K562 (cell line): ENCODE measurements at regions not wholly inside any gene's neighbourhood (a gene's known extent, or its start where the extent isn't known, plus 50 kb on each side); places are given as distances from the start of the nearest gene placed in this dataset.

Experiments used
- ATAC-seq: fragments of 200-7000 bp; cut with Tn5 transposase; 3 replicates; pipeline ENCODE4 v1.9.1; 2020; ENCODE audit warnings: moderate library complexity
- BruUV-seq: library from RNA; stranded (reverse); fragments of 400-500 nt; replicated peaks from 2 replicates; lab custom pipeline; 2021; lab: Mats Ljungman, UMichigan
- CTCF ChIA-PET: fragments of 300-600 bp; formaldehyde crosslinking; extraction: SDS; loops from one replicate; lab custom pipeline; 2021; ENCODE audit warnings: low intra/inter-chr PET ratio; lab: Yijun Ruan, JAX
- POLR2A ChIA-PET: fragments of 300-600, 350-650 bp; sonication (Branson Sonifier 250); formaldehyde crosslinking; extraction: SDS; loops from one replicate; lab custom pipeline; 2021; ENCODE audit warnings: antibody characterized with exemption, inconsistent platforms; lab: Yijun Ruan, JAX
- DNase-seq, 4 experiments: peaks; one replicate each; pipeline versions ENCODE4 v3.0.0 to v3.0.0-alpha.2; 2011 to 2018; ENCODE audit warnings: low spot score in 3 of 4, mixed read lengths in 3 of 4; ENCODE audit errors: extremely low read depth in 1 of 4
- FAIRE-seq: peaks from 2 replicates; lab custom pipeline; 2011; peaks lifted over from hg19 to GRCh38; lab: Jason Lieb, UNC
- H2AFZ ChIP-seq: 2 replicates; pipeline ENCODE4 v1.6.0; 2011; ENCODE audit warnings: low read depth, low read length, control low read depth, inconsistent platforms
- H3K27ac ChIP-seq: fragments of 200-600 bp; 3 replicates; pipeline ENCODE4 v1.8.0; 2011; ENCODE audit warnings: low read depth, mild to moderate bottlenecking, control low read depth, inconsistent platforms, low read length, moderate library complexity, mixed read lengths; ENCODE audit errors: extremely low read depth
- H3K27me3 ChIP-seq, 2 experiments: fragments of 300-600 bp in 1 of 2; 2 replicates in 1 of 2; 3 replicates in 1 of 2; pipeline versions ENCODE4 v1.6.0 to v1.8.0; 2011; ENCODE audit warnings: inconsistent platforms in 2 of 2, low read length in 2 of 2, mild to moderate bottlenecking in 1 of 2, mixed read lengths in 1 of 2, moderate library complexity in 1 of 2; ENCODE audit not compliant: control insufficient read depth in 2 of 2, insufficient read depth in 2 of 2
- H3K36me3 ChIP-seq: fragments of 300-600 bp; 3 replicates; pipeline ENCODE4 v1.8.0; 2011; ENCODE audit warnings: mild to moderate bottlenecking, low read length, inconsistent platforms; ENCODE audit not compliant: control insufficient read depth, insufficient read depth
- H3K4me1 ChIP-seq, 2 experiments: fragments of 200-600 bp in 1 of 2; replicated peaks in 1 of 2; 2 replicates in 1 of 2; 3 replicates in 1 of 2; pipeline versions ENCODE4 v1.5.1 to v1.8.0; 2011; ENCODE audit warnings: inconsistent platforms in 2 of 2, low read length in 2 of 2, mild to moderate bottlenecking in 1 of 2, mixed read lengths in 1 of 2, moderate library complexity in 1 of 2; ENCODE audit not compliant: control insufficient read depth in 2 of 2, insufficient read depth in 2 of 2
- H3K4me2 ChIP-seq: 2 replicates; pipeline ENCODE4 v1.6.1; 2011; ENCODE audit warnings: low read length, control low read depth, inconsistent platforms, mixed read lengths; ENCODE audit not compliant: insufficient read depth
- H3K4me3 ChIP-seq: fragments of 200-600 bp; sonication (generic), shearing (Covaris generic); 2 replicates; pipeline ENCODE4 v1.5.1; 2016; ENCODE audit warnings: control low read depth, inconsistent platforms
- H3K79me2 ChIP-seq: fragments of 200-600 bp; 3 replicates; pipeline ENCODE4 v1.8.0; 2011; ENCODE audit warnings: low read length, inconsistent platforms; ENCODE audit not compliant: control insufficient read depth, insufficient read depth
- H3K9ac ChIP-seq, 2 experiments: 2 replicates each; pipeline versions ENCODE4 v1.6.0 to v1.6.1; 2011; ENCODE audit warnings: low read depth in 2 of 2, low read length in 2 of 2, control low read depth in 1 of 2, inconsistent platforms in 1 of 2, mild to moderate bottlenecking in 1 of 2, mixed read lengths in 1 of 2; ENCODE audit not compliant: insufficient read depth in 1 of 2
- H3K9me1 ChIP-seq: one replicate; pipeline ENCODE4 v1.6.0; 2011; ENCODE audit warnings: inconsistent platforms, mild to moderate bottlenecking, low read length, moderate library complexity; ENCODE audit not compliant: control insufficient read depth, insufficient read depth
- H3K9me3 ChIP-seq: replicated peaks from 2 replicates; pipeline ENCODE4 v1.5.1; 2011; ENCODE audit warnings: low read depth, low read length, inconsistent platforms; ENCODE audit not compliant: control insufficient read depth, insufficient read depth
- H4K20me1 ChIP-seq: replicated peaks from 2 replicates; pipeline ENCODE4 v1.6.1; 2011; ENCODE audit warnings: low read length, inconsistent platforms, mixed read lengths; ENCODE audit not compliant: control insufficient read depth, insufficient read depth
- ATF6 ChIP-seq: sonication (generic); formaldehyde crosslinking; IDR thresholded peaks from 2 replicates; pipeline ENCODE4 v1.4.0; 2020; ENCODE audit warnings: mild to moderate bottlenecking, missing genetic modification reagents
- ETS1 ChIP-seq: conservative IDR thresholded peaks from 2 replicates; pipeline ENCODE4 v1.6.1; 2011; ENCODE audit warnings: low read depth, mild to moderate bottlenecking, low read length; ENCODE audit not compliant: control insufficient read depth
- PURB ChIP-seq: sonication (generic); formaldehyde crosslinking; IDR thresholded peaks from 2 replicates; pipeline ENCODE4 v1.9.0; 2021; ENCODE audit warnings: low read depth, mild to moderate bottlenecking, missing genetic modification reagents
- SREBF2 ChIP-seq: sonication (generic); formaldehyde crosslinking; IDR thresholded peaks from 2 replicates; pipeline ENCODE4 v1.4.0; 2020; ENCODE audit warnings: mild to moderate bottlenecking, missing genetic modification reagents
- ZNF57 ChIP-seq: fragments of 450-650 bp; formaldehyde crosslinking; IDR thresholded peaks from 2 replicates; pipeline ENCODE4 v1.4.0; 2020; ENCODE audit warnings: mild to moderate bottlenecking, moderate library complexity
- whole genome bisulfite sequencing: fragments of 100-300 bp; shearing (Covaris generic); methylation state at CpG from one replicate; pipeline ENCODE4 v1.1.6; 2016; ENCODE audit warnings: low coverage, mixed read lengths; ENCODE audit not compliant: insufficient coverage; ENCODE audit errors: missing lambda C conversion rate; 5-methylcytosine and 5-hydroxymethylcytosine counted together
- in situ Hi-C: fragments of 300-500 bp; cut with MboI; formaldehyde crosslinking; loops from 4 replicates; pipeline ENCODE4 v1.15.0; 2018; ENCODE audit warnings: inconsistent platforms, mixed read lengths
- intact Hi-C: fragments of 100-400 bp; cut with micrococcal nuclease; formaldehyde crosslinking; loops from 2 replicates; pipeline ENCODE4 v1.14.2; 2022
- TF ChIP-seq, protein P1 (sequence below), 2 experiments: fragments of 450-650 bp in 1 of 2; sonication (generic) in 1 of 2; formaldehyde crosslinking in 1 of 2; IDR thresholded peaks; 2 replicates each; pipeline versions ENCODE4 v1.7.1 to v1.9.0; 2016 to 2022; ENCODE audit warnings: inconsistent platforms in 1 of 2, mild to moderate bottlenecking in 1 of 2, missing genetic modification reagents in 1 of 2

DNA sequence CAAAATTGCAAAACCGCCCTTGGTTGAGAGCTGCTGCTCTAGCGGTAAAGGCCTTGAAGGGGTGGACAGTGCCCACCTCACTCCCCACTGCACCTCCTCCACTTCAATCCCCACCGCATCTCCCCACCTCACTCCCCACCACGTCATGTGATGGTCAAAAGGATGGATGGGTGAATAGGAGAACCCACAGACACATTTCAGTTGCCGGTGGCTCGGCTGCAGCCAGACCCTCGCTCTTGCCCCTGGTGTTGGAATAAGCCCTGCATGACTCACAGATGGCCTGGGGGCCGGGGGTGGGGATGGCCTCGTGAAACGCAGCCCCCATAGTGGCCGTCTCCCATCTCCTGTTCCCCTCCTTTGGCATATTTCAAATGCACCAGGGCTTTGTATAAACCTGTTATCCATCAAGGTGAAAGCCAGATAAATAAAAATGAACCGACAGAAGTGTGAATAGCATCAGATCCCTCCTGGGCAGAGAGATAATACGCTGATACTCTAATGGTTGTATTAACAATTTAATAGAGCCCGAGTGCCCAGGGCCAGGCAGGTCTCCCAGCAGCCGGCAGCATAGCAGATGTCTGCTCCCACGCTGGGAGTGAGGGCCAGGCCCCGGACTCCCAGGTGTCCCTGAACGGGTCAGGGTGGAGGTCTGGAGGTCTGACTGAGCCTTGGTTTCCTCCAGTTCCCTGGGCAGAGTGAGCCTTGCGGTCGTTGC is 300.3 kb downstream of the NPHP4 start (continued):
- no peak for TF ChIP-seq ATF6

DNA sequence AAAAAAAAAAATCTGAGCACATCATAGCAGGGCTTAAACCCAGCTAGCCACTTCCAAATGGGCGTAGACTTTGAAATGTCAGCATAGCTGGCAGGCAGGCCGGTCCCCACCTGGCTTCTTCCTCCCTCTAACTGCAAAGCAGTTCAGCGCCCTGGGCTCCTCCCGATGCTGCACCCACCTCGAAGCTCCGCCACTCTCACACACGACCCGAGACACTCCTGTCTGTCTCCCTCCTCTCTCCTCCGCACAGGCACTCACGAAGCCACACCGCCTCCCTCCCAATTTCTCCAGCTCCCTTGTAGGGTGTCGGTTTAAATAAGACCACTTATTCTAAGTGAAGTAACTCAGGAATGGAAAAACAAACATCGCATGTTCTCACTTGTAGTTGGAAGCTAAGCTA is 301.3 kb downstream of the NPHP4 start:
- no peak overlapping the region for H3K4me3 ChIP-seq
- no peak overlapping the region for H3K27ac ChIP-seq
- H2AFZ ChIP-seq, result no peak overlapping the region
- H3K4me2 ChIP-seq, result no peak overlapping the region
- in situ Hi-C loops, result no loop called here
- DNase-seq (no peak), FAIRE-seq (no peak), ATAC-seq (no peak)
- H3K79me2 ChIP-seq, result no peaks in the 10 kb centered on the region
- POLR2A ChIA-PET, result interaction anchor here (0.7 to 0.8 kb wide), 2 partner anchors 17 to 76 kb away, joined by 3 to 4 read pairs; no protein-coding TSS in a partner anchor
- intact Hi-C loops, result no loop called here
- H3K27me3 ChIP-seq, result peaks cover 7 to 25% of the 10 kb centered on the region in 2 experiments; a peak in 3 of 5 replicates
- peaks cover 0 to 6% of the 10 kb centered on the region in 2 experiments; a peak in 1 of 5 replicates for H3K4me1 ChIP-seq
- no peaks in the 10 kb centered on the region; the same call in 1 of the 2 replicates for H4K20me1 ChIP-seq
- WGBS, result under 1% methylated on average over 13 of the region's 13 CpGs
- no peaks in the 10 kb centered on the region for H3K36me3 ChIP-seq
- CTCF ChIA-PET, result no interaction called here
- H3K9me1 ChIP-seq, result no peaks in the 10 kb centered on the region
- H3K9ac ChIP-seq, result no peak overlapping the region
- no peaks in the 10 kb centered on the region for H3K9me3 ChIP-seq
- BruUV-seq, result no TSS peak
- TF ChIP-seq SREBF2 (CRISPR knock-in tag) (no peak), ZNF57 (CRISPR knock-in tag) (no peak), ETS1 (no peak), PURB (CRISPR knock-in tag) (no peak)
- TF ChIP-seq, protein P1, sequence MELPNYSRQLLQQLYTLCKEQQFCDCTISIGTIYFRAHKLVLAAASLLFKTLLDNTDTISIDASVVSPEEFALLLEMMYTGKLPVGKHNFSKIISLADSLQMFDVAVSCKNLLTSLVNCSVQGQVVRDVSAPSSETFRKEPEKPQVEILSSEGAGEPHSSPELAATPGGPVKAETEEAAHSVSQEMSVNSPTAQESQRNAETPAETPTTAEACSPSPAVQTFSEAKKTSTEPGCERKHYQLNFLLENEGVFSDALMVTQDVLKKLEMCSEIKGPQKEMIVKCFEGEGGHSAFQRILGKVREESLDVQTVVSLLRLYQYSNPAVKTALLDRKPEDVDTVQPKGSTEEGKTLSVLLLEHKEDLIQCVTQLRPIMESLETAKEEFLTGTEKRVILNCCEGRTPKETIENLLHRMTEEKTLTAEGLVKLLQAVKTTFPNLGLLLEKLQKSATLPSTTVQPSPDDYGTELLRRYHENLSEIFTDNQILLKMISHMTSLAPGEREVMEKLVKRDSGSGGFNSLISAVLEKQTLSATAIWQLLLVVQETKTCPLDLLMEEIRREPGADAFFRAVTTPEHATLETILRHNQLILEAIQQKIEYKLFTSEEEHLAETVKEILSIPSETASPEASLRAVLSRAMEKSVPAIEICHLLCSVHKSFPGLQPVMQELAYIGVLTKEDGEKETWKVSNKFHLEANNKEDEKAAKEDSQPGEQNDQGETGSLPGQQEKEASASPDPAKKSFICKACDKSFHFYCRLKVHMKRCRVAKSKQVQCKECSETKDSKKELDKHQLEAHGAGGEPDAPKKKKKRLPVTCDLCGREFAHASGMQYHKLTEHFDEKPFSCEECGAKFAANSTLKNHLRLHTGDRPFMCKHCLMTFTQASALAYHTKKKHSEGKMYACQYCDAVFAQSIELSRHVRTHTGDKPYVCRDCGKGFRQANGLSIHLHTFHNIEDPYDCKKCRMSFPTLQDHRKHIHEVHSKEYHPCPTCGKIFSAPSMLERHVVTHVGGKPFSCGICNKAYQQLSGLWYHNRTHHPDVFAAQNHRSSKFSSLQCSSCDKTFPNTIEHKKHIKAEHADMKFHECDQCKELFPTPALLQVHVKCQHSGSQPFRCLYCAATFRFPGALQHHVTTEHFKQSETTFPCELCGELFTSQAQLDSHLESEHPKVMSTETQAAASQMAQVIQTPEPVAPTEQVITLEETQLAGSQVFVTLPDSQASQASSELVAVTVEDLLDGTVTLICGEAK (IDR thresholded peaks at IDR 0.05), result no peak
- TF ChIP-seq, protein P1 (CRISPR knock-in tag; IDR thresholded peaks at IDR 0.05), result no peak
